B cell (primary cell): ENCODE measurements at regions not wholly inside any gene's neighbourhood (a gene's known extent, or its start where the extent isn't known, plus 50 kb on each side); places are given as distances from the start of the nearest gene placed in this dataset.
"Not testable (repeated sequence)": the region's sequence is repeated elsewhere in the genome, so short reads cannot be mapped to it uniquely, and the experiment has no call there.

Source experiments
- ATAC-seq: fragments of 200-7000 bp; cut with Tn5 transposase; one replicate; pipeline ENCODE4 v1.10.0; 2021; ENCODE audit warnings: low read depth, mild to moderate bottlenecking, moderate number of reproducible peaks, moderate library complexity
- CTCF ChIA-PET: fragments of 350-600 bp; sonication (Branson Sonifier 250); formaldehyde crosslinking; loops from one replicate; lab custom pipeline; 2021; ENCODE audit warnings: antibody characterized with exemption, inconsistent platforms; lab: Charles Lee
- POLR2A ChIA-PET: fragments of 350-600 bp; sonication (Branson Sonifier 250); formaldehyde crosslinking; loops from one replicate; lab custom pipeline; 2021; ENCODE audit warnings: antibody characterized with exemption; lab: Charles Lee
- DNase-seq: peaks from one replicate; pipeline ENCODE4 v3.0.0; 2013
- H2AFZ ChIP-seq: 2 replicates; pipeline ENCODE4 v1.6.1; 2012; ENCODE audit warnings: mild to moderate bottlenecking, low read depth, low read length; ENCODE audit not compliant: insufficient read depth, poor library complexity, severe bottlenecking
- H3K27ac ChIP-seq, 2 donors: 1 replicate in 1 of 2; 2 replicates in 1 of 2; pipeline ENCODE4 v1.5.1; 2012 to 2013; ENCODE audit warnings: low read length in 2 of 2, mild to moderate bottlenecking in 2 of 2, moderate library complexity in 1 of 2
- H3K27me3 ChIP-seq, 4 experiments: fragments of 200-600 bp in 1 of 4; sonication (generic) in 1 of 4; replicated peaks in 1 of 4; 1 replicate in 2 of 4; 2 replicates in 2 of 4; pipeline versions ENCODE4 v1.6.1 to v1.7.0; 2013 to 2016; ENCODE audit warnings: low read length in 3 of 4, mild to moderate bottlenecking in 2 of 4, mixed read lengths in 1 of 4, moderate library complexity in 1 of 4; ENCODE audit not compliant: insufficient read depth in 4 of 4, control insufficient read depth in 3 of 4; ENCODE audit errors: control extremely low read depth in 1 of 4
- H3K36me3 ChIP-seq, 2 experiments: replicated peaks in 1 of 2; 1 replicate in 1 of 2; 2 replicates in 1 of 2; pipeline versions ENCODE4 v1.6.1 to v1.7.1; 2013; ENCODE audit warnings: low read length in 1 of 2; ENCODE audit not compliant: insufficient read depth in 2 of 2, control insufficient read depth in 1 of 2; ENCODE audit errors: control extremely low read depth in 1 of 2, extremely low read depth in 1 of 2
- H3K4me1 ChIP-seq, 2 donors: fragments of 200-600 bp in 1 of 2; sonication (generic) in 1 of 2; 1 replicate in 1 of 2; 2 replicates in 1 of 2; pipeline versions ENCODE4 v1.5.1 to v1.6.1; 2013 to 2017; ENCODE audit warnings: low read length in 2 of 2; ENCODE audit not compliant: control insufficient read depth in 2 of 2, insufficient read depth in 2 of 2
- H3K4me2 ChIP-seq: replicated peaks from 2 replicates; pipeline ENCODE3; 2012; ENCODE audit warnings: mild to moderate bottlenecking, low read depth, low read length; ENCODE audit not compliant: poor library complexity, severe bottlenecking
- H3K4me3 ChIP-seq, 5 experiments: fragments of 200-600 bp in 1 of 5; sonication (generic) in 1 of 5; 1 replicate in 3 of 5; 2 replicates in 2 of 5; pipeline versions ENCODE4 v1.5.1 to v1.7.0; 2011 to 2016; ENCODE audit warnings: low read length in 4 of 5, mild to moderate bottlenecking in 4 of 5, low read depth in 2 of 5, control low read depth in 1 of 5, moderate library complexity in 1 of 5; ENCODE audit not compliant: insufficient read depth in 1 of 5; ENCODE audit errors: control extremely low read depth in 1 of 5, extremely low read depth in 1 of 5
- H3K79me2 ChIP-seq: fragments of 200-600 bp; sonication (generic); one replicate; pipeline ENCODE4 v1.6.0; 2016; ENCODE audit warnings: low read length; ENCODE audit not compliant: control insufficient read depth, insufficient read depth
- H3K9ac ChIP-seq: fragments of 200-600 bp; sonication (generic); 2 replicates; pipeline ENCODE4 v1.6.1; 2017; ENCODE audit warnings: mild to moderate bottlenecking, low read length, moderate library complexity
- H3K9me3 ChIP-seq, 3 donors: one replicate each; pipeline versions ENCODE4 v1.6.1 to v1.7.1; 2013; ENCODE audit warnings: low read length in 2 of 3; ENCODE audit not compliant: control insufficient read depth in 2 of 3, insufficient read depth in 1 of 3; ENCODE audit errors: control extremely low read depth in 1 of 3
- H4K20me1 ChIP-seq: 2 replicates; pipeline ENCODE4 v1.6.0; 2012; ENCODE audit warnings: mild to moderate bottlenecking, low read length; ENCODE audit not compliant: insufficient read depth, control insufficient read depth, poor library complexity, severe bottlenecking
- H3K27ac Mint-ChIP-seq: one replicate; pipeline ENCODE4 v1.8.0; 2021; ENCODE audit warnings: mixed read lengths
- H3K27me3 Mint-ChIP-seq: one replicate; pipeline ENCODE4 v1.8.0; 2021; ENCODE audit warnings: mixed read lengths
- H3K4me1 Mint-ChIP-seq: one replicate; pipeline ENCODE4 v1.8.0; 2021; ENCODE audit warnings: mixed read lengths
- H3K4me3 Mint-ChIP-seq: one replicate; pipeline ENCODE4 v1.8.0; 2021; ENCODE audit warnings: mixed read lengths
- H3K9me3 Mint-ChIP-seq: one replicate; pipeline ENCODE4 v1.8.0; 2022; ENCODE audit warnings: mixed read lengths; ENCODE audit not compliant: insufficient read depth
- CTCF ChIP-seq: fragments of 200-600 bp; IDR thresholded peaks from one replicate; pipeline ENCODE4 v1.8.0; 2022; ENCODE audit warnings: antibody characterized with exemption, mild to moderate bottlenecking
- EZH2 ChIP-seq: IDR thresholded peaks from 2 replicates; pipeline ENCODE4 v1.6.1; 2012; ENCODE audit warnings: borderline replicate concordance, low read depth, mild to moderate bottlenecking, moderate library complexity, low read length; ENCODE audit not compliant: insufficient read depth, poor library complexity, severe bottlenecking
- WGBS: methylation state at CpG from one replicate; pipeline ENCODE4 v1.1.5; 2013; ENCODE audit warnings: missing lambda C conversion rate; ENCODE audit not compliant: insufficient coverage; 5-methylcytosine and 5-hydroxymethylcytosine counted together
- intact Hi-C: fragments of 100-400 bp; cut with micrococcal nuclease; formaldehyde crosslinking; loops from one replicate; pipeline ENCODE4 v1.10.0; 2022

GRCh38 chr1:148379697-148380096 lies 103.4 kb downstream of the PPIAL4G start:
- Histone ChIP-seq H4K20me1 (no peaks in the 10 kb centered on the region), H3K27ac (no peak overlapping the region), H3K79me2 (peaks cover 18% of the 10 kb centered on the region), H3K4me1 (peaks cover 8 to 13% of the 10 kb centered on the region in 2 donors), H3K27me3 (peaks cover 0 to 5% (median 0%) of the 10 kb centered on the region in 4 experiments), H3K36me3 (no peaks in the 10 kb centered on the region), H3K9ac (peak overlapping the region; percentile 39), H3K4me3 (peak overlapping the region in 1 of 5 experiments; percentile 33), H3K9me3 (peaks cover 0 to 2% (median 0%) of the 10 kb centered on the region in 3 donors), H2AFZ (no peak overlapping the region), H3K4me2 (no peak overlapping the region)
- CTCF ChIA-PET = no interaction called here
- H3K27ac Mint-ChIP-seq = no peak overlapping the region
- ATAC-seq (no peak), DNase-seq (no peak)
- POLR2A ChIA-PET = no interaction called here
- TF ChIP-seq EZH2 = no peak
- H3K4me1 Mint-ChIP-seq = peaks cover 17% of the 10 kb centered on the region
- intact Hi-C loops = no loop called here
- H3K27me3 Mint-ChIP-seq = peaks cover 7% of the 10 kb centered on the region
- H3K4me3 Mint-ChIP-seq = peak overlapping the region; percentile 32
- 68% methylated on average over 15 of the region's 16 CpGs for WGBS
- H3K9me3 Mint-ChIP-seq = no peaks in the 10 kb centered on the region

GRCh38 chr1:148379170-148379500 lies 104.0 kb downstream of the PPIAL4G start:
- Histone ChIP-seq H3K4me1 (peaks cover 5 to 8% of the 10 kb centered on the region in 2 donors), H3K4me2 (no peak overlapping the region), H4K20me1 (no peaks in the 10 kb centered on the region), H3K27ac (no peak overlapping the region), H3K4me3 (peak overlapping the region in 2 of 5 experiments; percentile 24 to 33), H3K79me2 (peaks cover 13% of the 10 kb centered on the region), H3K9ac (peak overlapping the region; percentile 39), H3K36me3 (no peaks in the 10 kb centered on the region), H2AFZ (no peak overlapping the region), H3K9me3 (peaks cover 0 to 2% (median 0%) of the 10 kb centered on the region in 3 donors), H3K27me3 (peaks cover 0 to 5% (median 0%) of the 10 kb centered on the region in 4 experiments)
- Mint-ChIP-seq H3K9me3 (no peaks in the 10 kb centered on the region), H3K27me3 (peaks cover 7% of the 10 kb centered on the region), H3K4me1 (peaks cover 12% of the 10 kb centered on the region), H3K4me3 (peak overlapping the region; percentile 32), H3K27ac (no peak overlapping the region)
- ChIA-PET POLR2A (no interaction called here), CTCF (no interaction called here)
- TF ChIP-seq EZH2 (no peak), CTCF (no peak)
- 66% methylated on average over 22 of the region's 22 CpGs for WGBS
- no peak for ATAC-seq
- intact Hi-C loops = no loop called here
- DNase-seq = no peak

GRCh38 chr1:148377992-148378391 lies 105.1 kb downstream of the PPIAL4G start:
- H3K36me3 ChIP-seq, H3K27me3 ChIP-seq, H3K79me2 ChIP-seq, CTCF ChIA-PET, DNase-seq, H3K4me3 Mint-ChIP-seq, H4K20me1 ChIP-seq, H3K27me3 Mint-ChIP-seq, H3K9me3 ChIP-seq, H3K4me3 ChIP-seq, ATAC-seq, POLR2A ChIA-PET, H3K9me3 Mint-ChIP-seq, H3K9ac ChIP-seq, H3K4me1 Mint-ChIP-seq, H3K27ac Mint-ChIP-seq, H3K27ac ChIP-seq, intact Hi-C loops, H2AFZ ChIP-seq, H3K4me2 ChIP-seq: not testable (repeated sequence)
- H3K4me1 ChIP-seq = peaks cover 8 to 11% of the 10 kb centered on the region in 2 donors
- 100% methylated on average over 1 of the region's 4 CpGs for WGBS
